ENCODE measurements at regions not wholly inside any gene's neighbourhood (a gene's known extent, or its start where the extent isn't known, plus 50 kb on each side); places are given as distances from the start of the nearest gene placed in this dataset.

- DNase-seq: no peak
These were observed 282.0 kb upstream of the PPFIA2 start for GRCh38 chr12:82040987-82041743.

- DNase-seq: no peak
These were observed 275.6 kb upstream of the PPFIA2 start for GRCh38 chr12:82034769-82035168.

GRCh38 chr12:82029936-82030335, 270.8 kb upstream of the PPFIA2 start:
- no peak for DNase-seq

- DNase-seq: no peak
These were observed 269.6 kb upstream of the PPFIA2 start for GRCh38 chr12:82028772-82029171.

- no peak for DNase-seq
These were observed 268.5 kb upstream of the PPFIA2 start for GRCh38 chr12:82027612-82028011.

GRCh38 chr12:82025462-82025861, 266.3 kb upstream of the PPFIA2 start:
- no peak for DNase-seq

GRCh38 chr12:82019533-82019932, 260.4 kb upstream of the PPFIA2 start:
- DNase-seq: no peak

GRCh38 chr12:82015623-82016347, 256.6 kb upstream of the PPFIA2 start:
- no peak for DNase-seq

- DNase-seq: no peak
These were observed 253.0 kb upstream of the PPFIA2 start for GRCh38 chr12:82012176-82012575.

- DNase-seq: no peak
These were observed 250.4 kb upstream of the PPFIA2 start for GRCh38 chr12:82009524-82009923.

GRCh38 chr12:82008251-82008650, 249.1 kb upstream of the PPFIA2 start:
- DNase-seq: no peak

- no peak for DNase-seq
These were observed 239.7 kb upstream of the PPFIA2 start for GRCh38 chr12:81998761-81999378.

GRCh38 chr12:81992461-81992860, 233.3 kb upstream of the PPFIA2 start:
- no peak for DNase-seq

- DNase-seq: no peak
These were observed 232.7 kb upstream of the PPFIA2 start for GRCh38 chr12:81991868-81992267.

GRCh38 chr12:81988362-81988761, 229.2 kb upstream of the PPFIA2 start:
- no peak for DNase-seq

- no peak for DNase-seq
These were observed 228.2 kb upstream of the PPFIA2 start for GRCh38 chr12:81987371-81987770.

GRCh38 chr12:81976661-81977060, 217.5 kb upstream of the PPFIA2 start:
- DNase-seq: no peak

GRCh38 chr12:81974762-81975161, 215.6 kb upstream of the PPFIA2 start:
- no peak for DNase-seq

GRCh38 chr12:81968421-81968820, 209.3 kb upstream of the PPFIA2 start:
- no peak for DNase-seq

- DNase-seq: no peak
These were observed 204.5 kb upstream of the PPFIA2 start for GRCh38 chr12:81963636-81964035.

- no peak for DNase-seq
These were observed 203.9 kb upstream of the PPFIA2 start for GRCh38 chr12:81963026-81963425.

- no peak for DNase-seq
These were observed 203.1 kb upstream of the PPFIA2 start for GRCh38 chr12:81962126-81962856.
